ENCODE measurements at regions not wholly inside any gene's neighbourhood (a gene's known extent, or its start where the extent isn't known, plus 50 kb on each side); places are given as distances from the start of the nearest gene placed in this dataset.
A peak's percentile ranks its signal among the peaks of the same experiment; 100 is the strongest.

GRCh38 chr2:18484625-18485024 is 75.8 kb downstream of the RDH14 start:
- Histone ChIP-seq H3K27ac (ENCODE audit: low read depth) (no peak overlapping the region), H3K9me2 (ENCODE audit: insufficient read depth) (no peaks in the 10 kb centered on the region), H3K27me3 (ENCODE audit: insufficient read depth) (no peaks in the 10 kb centered on the region), H2AFZ (no peak overlapping the region), H3K4me1 (ENCODE audit: insufficient read depth) (no peaks in the 10 kb centered on the region), H3F3A (replicated peaks; ENCODE audit: low read depth) (no peaks in the 10 kb centered on the region), H3K4me3 (no peak overlapping the region), H3K36me3 (ENCODE audit: insufficient read depth) (no peaks in the 10 kb centered on the region), H4K20me1 (replicated peaks; ENCODE audit: insufficient read depth) (no peaks in the 10 kb centered on the region), H3K79me2 (replicated peaks; ENCODE audit: insufficient read depth) (no peaks in the 10 kb centered on the region), H3K4me2 (no peak overlapping the region)
- H3K27me3 Mint-ChIP-seq (ENCODE audit: insufficient read depth, low read depth, poor library complexity) = no peaks in the 10 kb centered on the region
- H3K4me3 Mint-ChIP-seq = no peak overlapping the region
- no peaks in the 10 kb centered on the region for H3K9me3 Mint-ChIP-seq
- no peaks in the 10 kb centered on the region for H3K4me1 Mint-ChIP-seq
- no peak for ATAC-seq
- 0 out of 2 replicates have a peak overlapping the region, but pooled peaks have one; percentile 4 for H3K27ac Mint-ChIP-seq
- no peak for TF ChIP-seq STAT1 (IDR thresholded peaks at IDR 0.05; ENCODE audit: unreplicated experiment)
- H3K36me3 Mint-ChIP-seq (ENCODE audit: low read depth) = no peaks in the 10 kb centered on the region
- DNase-seq (ENCODE audit: low spot score) = no peak

DNA sequence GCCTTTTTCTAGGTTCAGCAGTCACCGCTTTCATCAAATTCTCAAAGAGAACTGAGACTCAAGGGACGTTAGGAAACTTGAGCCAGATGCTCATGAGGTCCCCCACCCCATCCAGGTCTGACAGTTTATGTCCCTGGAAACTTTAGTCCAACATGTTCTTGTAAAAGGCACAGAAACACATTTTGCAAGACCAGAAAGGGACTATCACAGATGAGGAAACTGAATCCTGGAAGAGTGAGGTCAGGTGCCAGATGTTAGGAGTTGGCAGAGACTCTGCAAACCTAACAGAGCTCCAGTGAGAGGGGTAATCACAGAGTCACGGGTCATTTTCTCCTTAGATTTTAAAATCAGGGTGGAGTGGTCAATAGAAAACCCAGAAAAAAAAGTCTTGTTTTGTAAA is 76.6 kb downstream of the RDH14 start:
- Histone ChIP-seq H3K9me2 (ENCODE audit: insufficient read depth) (no peaks in the 10 kb centered on the region), H3K4me3 (no peak overlapping the region), H3K4me1 (ENCODE audit: insufficient read depth) (no peaks in the 10 kb centered on the region), H3K4me2 (no peak overlapping the region), H3K27ac (ENCODE audit: low read depth) (no peak overlapping the region), H3K79me2 (replicated peaks; ENCODE audit: insufficient read depth) (no peaks in the 10 kb centered on the region), H3F3A (replicated peaks; ENCODE audit: low read depth) (no peaks in the 10 kb centered on the region), H4K20me1 (replicated peaks; ENCODE audit: insufficient read depth) (no peaks in the 10 kb centered on the region), H3K27me3 (ENCODE audit: insufficient read depth) (no peaks in the 10 kb centered on the region), H2AFZ (no peak overlapping the region), H3K36me3 (ENCODE audit: insufficient read depth) (no peaks in the 10 kb centered on the region)
- no peaks in the 10 kb centered on the region for H3K9me3 Mint-ChIP-seq
- H3K4me3 Mint-ChIP-seq = no peak overlapping the region
- no peaks in the 10 kb centered on the region for H3K4me1 Mint-ChIP-seq
- no peak for DNase-seq (ENCODE audit: low spot score)
- TF ChIP-seq ZNF114 (CRISPR knock-in tag; IDR thresholded peaks at IDR 0.05) (no peak), JUNB (IDR thresholded peaks at IDR 0.05; ENCODE audit: unreplicated experiment) (no peak), EZH2phosphoT487 (IDR thresholded peaks at IDR 0.05; ENCODE audit: unreplicated experiment) (no peak), CREB1 (CRISPR knock-in tag; IDR thresholded peaks at IDR 0.05; ENCODE audit: low read depth) (no peak), STAT1 (IDR thresholded peaks at IDR 0.05; ENCODE audit: unreplicated experiment) (no peak), EZH2 (IDR thresholded peaks at IDR 0.05; ENCODE audit: low read depth, unreplicated experiment) (no peak), POLR2AphosphoS5 (IDR thresholded peaks at IDR 0.05; ENCODE audit: low read depth) (no peak), ZNF331 (CRISPR knock-in tag; IDR thresholded peaks at IDR 0.05; ENCODE audit: low read depth) (no peak)
- TF ChIP-seq, protein P1, sequence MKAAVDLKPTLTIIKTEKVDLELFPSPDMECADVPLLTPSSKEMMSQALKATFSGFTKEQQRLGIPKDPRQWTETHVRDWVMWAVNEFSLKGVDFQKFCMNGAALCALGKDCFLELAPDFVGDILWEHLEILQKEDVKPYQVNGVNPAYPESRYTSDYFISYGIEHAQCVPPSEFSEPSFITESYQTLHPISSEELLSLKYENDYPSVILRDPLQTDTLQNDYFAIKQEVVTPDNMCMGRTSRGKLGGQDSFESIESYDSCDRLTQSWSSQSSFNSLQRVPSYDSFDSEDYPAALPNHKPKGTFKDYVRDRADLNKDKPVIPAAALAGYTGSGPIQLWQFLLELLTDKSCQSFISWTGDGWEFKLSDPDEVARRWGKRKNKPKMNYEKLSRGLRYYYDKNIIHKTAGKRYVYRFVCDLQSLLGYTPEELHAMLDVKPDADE (IDR thresholded peaks at IDR 0.05) = no peak
- TF ChIP-seq, protein P2, sequence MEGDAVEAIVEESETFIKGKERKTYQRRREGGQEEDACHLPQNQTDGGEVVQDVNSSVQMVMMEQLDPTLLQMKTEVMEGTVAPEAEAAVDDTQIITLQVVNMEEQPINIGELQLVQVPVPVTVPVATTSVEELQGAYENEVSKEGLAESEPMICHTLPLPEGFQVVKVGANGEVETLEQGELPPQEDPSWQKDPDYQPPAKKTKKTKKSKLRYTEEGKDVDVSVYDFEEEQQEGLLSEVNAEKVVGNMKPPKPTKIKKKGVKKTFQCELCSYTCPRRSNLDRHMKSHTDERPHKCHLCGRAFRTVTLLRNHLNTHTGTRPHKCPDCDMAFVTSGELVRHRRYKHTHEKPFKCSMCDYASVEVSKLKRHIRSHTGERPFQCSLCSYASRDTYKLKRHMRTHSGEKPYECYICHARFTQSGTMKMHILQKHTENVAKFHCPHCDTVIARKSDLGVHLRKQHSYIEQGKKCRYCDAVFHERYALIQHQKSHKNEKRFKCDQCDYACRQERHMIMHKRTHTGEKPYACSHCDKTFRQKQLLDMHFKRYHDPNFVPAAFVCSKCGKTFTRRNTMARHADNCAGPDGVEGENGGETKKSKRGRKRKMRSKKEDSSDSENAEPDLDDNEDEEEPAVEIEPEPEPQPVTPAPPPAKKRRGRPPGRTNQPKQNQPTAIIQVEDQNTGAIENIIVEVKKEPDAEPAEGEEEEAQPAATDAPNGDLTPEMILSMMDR (conservative IDR thresholded peaks at IDR 0.05; ENCODE audit: low read depth in 2 of 2) = no peak
- TF ChIP-seq, protein P3, sequence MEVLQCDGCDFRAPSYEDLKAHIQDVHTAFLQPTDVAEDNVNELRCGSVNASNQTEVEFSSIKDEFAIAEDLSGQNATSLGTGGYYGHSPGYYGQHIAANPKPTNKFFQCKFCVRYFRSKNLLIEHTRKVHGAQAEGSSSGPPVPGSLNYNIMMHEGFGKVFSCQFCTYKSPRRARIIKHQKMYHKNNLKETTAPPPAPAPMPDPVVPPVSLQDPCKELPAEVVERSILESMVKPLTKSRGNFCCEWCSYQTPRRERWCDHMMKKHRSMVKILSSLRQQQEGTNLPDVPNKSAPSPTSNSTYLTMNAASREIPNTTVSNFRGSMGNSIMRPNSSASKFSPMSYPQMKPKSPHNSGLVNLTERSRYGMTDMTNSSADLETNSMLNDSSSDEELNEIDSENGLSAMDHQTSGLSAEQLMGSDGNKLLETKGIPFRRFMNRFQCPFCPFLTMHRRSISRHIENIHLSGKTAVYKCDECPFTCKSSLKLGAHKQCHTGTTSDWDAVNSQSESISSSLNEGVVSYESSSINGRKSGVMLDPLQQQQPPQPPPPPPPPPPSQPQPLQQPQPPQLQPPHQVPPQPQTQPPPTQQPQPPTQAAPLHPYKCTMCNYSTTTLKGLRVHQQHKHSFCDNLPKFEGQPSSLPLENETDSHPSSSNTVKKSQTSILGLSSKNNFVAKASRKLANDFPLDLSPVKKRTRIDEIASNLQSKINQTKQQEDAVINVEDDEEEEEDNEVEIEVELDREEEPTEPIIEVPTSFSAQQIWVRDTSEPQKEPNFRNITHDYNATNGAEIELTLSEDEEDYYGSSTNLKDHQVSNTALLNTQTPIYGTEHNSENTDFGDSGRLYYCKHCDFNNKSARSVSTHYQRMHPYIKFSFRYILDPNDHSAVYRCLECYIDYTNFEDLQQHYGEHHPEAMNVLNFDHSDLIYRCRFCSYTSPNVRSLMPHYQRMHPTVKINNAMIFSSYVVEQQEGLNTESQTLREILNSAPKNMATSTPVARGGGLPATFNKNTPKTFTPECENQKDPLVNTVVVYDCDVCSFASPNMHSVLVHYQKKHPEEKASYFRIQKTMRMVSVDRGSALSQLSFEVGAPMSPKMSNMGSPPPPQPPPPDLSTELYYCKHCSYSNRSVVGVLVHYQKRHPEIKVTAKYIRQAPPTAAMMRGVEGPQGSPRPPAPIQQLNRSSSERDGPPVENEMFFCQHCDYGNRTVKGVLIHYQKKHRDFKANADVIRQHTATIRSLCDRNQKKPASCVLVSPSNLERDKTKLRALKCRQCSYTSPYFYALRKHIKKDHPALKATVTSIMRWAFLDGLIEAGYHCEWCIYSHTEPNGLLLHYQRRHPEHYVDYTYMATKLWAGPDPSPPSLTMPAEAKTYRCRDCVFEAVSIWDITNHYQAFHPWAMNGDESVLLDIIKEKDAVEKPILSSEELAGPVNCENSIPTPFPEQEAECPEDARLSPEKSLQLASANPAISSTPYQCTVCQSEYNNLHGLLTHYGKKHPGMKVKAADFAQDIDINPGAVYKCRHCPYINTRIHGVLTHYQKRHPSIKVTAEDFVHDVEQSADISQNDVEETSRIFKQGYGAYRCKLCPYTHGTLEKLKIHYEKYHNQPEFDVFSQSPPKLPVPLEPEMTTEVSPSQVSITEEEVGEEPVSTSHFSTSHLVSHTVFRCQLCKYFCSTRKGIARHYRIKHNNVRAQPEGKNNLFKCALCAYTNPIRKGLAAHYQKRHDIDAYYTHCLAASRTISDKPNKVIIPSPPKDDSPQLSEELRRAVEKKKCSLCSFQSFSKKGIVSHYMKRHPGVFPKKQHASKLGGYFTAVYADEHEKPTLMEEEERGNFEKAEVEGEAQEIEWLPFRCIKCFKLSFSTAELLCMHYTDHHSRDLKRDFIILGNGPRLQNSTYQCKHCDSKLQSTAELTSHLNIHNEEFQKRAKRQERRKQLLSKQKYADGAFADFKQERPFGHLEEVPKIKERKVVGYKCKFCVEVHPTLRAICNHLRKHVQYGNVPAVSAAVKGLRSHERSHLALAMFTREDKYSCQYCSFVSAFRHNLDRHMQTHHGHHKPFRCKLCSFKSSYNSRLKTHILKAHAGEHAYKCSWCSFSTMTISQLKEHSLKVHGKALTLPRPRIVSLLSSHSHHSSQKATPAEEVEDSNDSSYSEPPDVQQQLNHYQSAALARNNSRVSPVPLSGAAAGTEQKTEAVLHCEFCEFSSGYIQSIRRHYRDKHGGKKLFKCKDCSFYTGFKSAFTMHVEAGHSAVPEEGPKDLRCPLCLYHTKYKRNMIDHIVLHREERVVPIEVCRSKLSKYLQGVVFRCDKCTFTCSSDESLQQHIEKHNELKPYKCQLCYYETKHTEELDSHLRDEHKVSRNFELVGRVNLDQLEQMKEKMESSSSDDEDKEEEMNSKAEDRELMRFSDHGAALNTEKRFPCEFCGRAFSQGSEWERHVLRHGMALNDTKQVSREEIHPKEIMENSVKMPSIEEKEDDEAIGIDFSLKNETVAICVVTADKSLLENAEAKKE (CRISPR knock-in tag; IDR thresholded peaks at IDR 0.05) = no peak
- no peak overlapping the region for H3K27ac Mint-ChIP-seq
- H3K36me3 Mint-ChIP-seq (ENCODE audit: low read depth) = no peaks in the 10 kb centered on the region
- H3K27me3 Mint-ChIP-seq (ENCODE audit: insufficient read depth, low read depth, poor library complexity) = no peaks in the 10 kb centered on the region
- ATAC-seq = no peak
